GM10248 (cell line): ENCODE measurements at regions not wholly inside any gene's neighbourhood (a gene's known extent, or its start where the extent isn't known, plus 50 kb on each side); places are given as distances from the start of the nearest gene placed in this dataset.

Source experiments
- CTCF ChIA-PET: fragments of 300-600 bp; sonication (Branson Sonifier 250); formaldehyde crosslinking; extraction: SDS; loops from one replicate; lab custom pipeline; 2021; ENCODE audit warnings: antibody characterized with exemption; lab: Yijun Ruan, JAX
- POLR2A ChIA-PET: fragments of 350-650 bp; sonication (Branson Sonifier 250); formaldehyde crosslinking; extraction: SDS; loops from one replicate; lab custom pipeline; 2020; ENCODE audit warnings: antibody characterized with exemption; lab: Yijun Ruan, JAX
- DNase-seq: peaks from one replicate; pipeline ENCODE4 v3.0.0; 2012; ENCODE audit errors: extremely low spot score
- TF ChIP-seq, protein P1 (sequence below): IDR thresholded peaks from 2 replicates; pipeline ENCODE4 v1.5.1; 2012; ENCODE audit warnings: mild to moderate bottlenecking, low read depth; ENCODE audit errors: extremely low read depth, missing control alignments, control extremely low read depth

DNA sequence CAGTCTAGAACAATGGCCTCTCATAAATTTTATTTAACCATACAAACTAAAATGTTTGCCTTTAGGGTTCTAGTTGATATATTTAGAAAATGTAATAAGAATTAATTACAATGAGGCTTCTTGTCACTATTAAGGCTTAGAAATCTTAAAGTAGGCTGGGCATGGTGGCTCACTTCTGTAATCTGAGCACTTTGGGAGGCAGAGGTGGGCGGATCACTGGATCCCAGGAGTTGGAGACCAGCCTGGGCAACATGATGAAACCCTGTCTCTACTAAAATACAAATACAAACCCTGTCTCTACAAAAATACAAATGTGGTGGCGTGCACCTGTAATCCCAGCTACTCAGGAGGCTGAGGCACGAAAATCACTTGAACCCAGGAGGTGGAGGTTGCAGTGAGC is 99.0 kb upstream of the ADGRF1 start:
- TF ChIP-seq, protein P1, sequence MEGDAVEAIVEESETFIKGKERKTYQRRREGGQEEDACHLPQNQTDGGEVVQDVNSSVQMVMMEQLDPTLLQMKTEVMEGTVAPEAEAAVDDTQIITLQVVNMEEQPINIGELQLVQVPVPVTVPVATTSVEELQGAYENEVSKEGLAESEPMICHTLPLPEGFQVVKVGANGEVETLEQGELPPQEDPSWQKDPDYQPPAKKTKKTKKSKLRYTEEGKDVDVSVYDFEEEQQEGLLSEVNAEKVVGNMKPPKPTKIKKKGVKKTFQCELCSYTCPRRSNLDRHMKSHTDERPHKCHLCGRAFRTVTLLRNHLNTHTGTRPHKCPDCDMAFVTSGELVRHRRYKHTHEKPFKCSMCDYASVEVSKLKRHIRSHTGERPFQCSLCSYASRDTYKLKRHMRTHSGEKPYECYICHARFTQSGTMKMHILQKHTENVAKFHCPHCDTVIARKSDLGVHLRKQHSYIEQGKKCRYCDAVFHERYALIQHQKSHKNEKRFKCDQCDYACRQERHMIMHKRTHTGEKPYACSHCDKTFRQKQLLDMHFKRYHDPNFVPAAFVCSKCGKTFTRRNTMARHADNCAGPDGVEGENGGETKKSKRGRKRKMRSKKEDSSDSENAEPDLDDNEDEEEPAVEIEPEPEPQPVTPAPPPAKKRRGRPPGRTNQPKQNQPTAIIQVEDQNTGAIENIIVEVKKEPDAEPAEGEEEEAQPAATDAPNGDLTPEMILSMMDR: no peak
- ChIA-PET CTCF (interaction anchor here (1.5 kb wide), 1 partner anchor 31 kb away, joined by 4 read pairs; no protein-coding TSS in a partner anchor), POLR2A (no interaction called here)
- no peak for DNase-seq

DNA sequence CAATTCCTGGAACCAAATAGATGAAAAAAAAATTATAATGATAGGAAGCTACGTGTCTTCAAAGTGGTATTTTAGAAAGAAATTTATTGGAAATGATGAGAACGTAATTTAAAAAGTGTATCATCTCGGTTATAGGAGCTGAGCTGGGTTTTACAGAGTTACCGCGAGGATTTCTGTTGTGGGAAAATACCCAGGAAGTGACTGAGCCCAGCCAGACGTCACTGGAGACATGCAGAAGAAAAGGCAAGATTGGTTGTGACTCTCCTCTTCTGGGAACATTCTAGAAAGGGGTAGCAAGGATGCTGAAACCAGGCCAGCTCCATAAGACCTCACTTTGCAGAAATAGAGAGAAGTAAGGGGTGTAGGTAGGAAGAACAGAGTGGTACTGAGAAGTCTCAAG is 95.9 kb upstream of the ADGRF1 start:
- ChIA-PET CTCF (no interaction called here), POLR2A (no interaction called here)
- no peak for DNase-seq
- TF ChIP-seq, protein P1: no peak

DNA sequence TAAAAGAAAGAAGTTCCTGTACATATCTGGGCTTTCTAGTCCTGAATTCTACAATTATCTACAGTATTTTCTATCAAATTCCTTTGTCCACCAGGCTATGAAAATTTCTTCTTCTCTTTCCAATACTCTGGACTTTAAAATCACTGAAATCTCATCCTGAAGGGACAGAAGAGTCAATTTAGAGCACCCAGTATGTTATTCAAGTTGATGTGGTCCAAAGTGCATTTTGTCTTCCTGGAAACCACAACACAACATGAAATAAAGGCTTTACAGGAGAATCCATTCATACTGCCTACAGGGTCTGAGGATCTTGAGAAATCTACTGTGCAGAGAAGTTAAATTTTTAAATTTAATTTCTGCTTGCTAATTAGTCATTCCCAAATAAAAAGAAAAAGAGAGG is 94.9 kb upstream of the ADGRF1 start:
- POLR2A ChIA-PET: no interaction called here
- CTCF ChIA-PET: no interaction called here
- no peak for DNase-seq
- TF ChIP-seq, protein P1: no peak

DNA sequence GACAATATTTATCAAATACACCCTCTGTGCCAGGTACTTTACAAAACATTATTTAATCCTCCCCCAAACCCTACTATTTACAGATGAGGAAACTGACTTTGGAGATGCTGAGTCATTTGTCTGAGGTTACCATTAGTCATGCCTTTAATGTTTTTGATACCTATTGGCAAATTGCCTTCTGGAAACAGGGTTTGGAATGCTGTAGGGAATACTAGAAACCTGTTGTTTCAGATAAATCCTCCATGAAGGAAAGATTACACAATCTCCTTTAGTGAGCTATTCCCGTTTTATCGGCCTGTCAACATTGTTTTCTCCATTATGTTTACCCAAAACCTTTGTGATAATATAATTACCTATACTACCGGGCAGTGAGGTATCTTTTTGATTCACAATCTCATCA is 93.6 kb upstream of the ADGRF1 start:
- TF ChIP-seq, protein P1: no peak
- no peak for DNase-seq
- POLR2A ChIA-PET: no interaction called here
- CTCF ChIA-PET: no interaction called here

DNA sequence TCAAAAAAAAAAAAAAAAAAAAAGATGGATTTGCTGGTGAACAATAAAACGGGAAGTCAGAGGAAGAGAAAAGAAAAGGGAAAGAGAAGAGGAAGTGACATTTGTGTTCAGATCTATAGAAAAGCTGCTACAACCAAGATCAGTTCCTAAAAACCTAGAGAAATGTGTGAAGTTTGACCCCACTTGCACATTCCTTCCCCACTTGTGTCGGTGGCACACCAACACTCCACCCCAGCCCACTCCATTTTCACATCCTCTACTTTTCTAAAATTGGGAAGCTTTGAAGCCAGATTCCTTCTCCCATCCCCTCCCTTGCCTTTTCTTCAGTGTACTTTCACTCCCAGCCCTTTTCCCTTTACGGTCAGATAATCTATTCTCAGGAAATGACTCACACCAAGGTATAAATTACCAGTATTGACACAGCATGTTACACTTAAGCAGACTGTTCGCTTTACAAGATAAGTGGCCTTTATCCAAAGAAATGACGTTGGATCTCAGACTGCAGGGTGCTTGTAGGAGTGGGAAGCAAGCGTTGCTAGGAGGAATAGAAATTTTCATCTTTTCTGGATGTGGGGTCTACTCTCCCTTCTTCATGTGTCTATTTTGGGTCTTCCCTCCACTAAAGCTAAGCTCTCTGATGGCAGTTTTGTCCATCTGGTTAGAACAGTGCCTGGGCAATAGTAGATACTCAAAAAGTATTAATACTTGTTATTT is 92.5 kb upstream of the ADGRF1 start:
- ChIA-PET CTCF (no interaction called here), POLR2A (no interaction called here)
- no peak for DNase-seq
- TF ChIP-seq, protein P1: no peak

DNA sequence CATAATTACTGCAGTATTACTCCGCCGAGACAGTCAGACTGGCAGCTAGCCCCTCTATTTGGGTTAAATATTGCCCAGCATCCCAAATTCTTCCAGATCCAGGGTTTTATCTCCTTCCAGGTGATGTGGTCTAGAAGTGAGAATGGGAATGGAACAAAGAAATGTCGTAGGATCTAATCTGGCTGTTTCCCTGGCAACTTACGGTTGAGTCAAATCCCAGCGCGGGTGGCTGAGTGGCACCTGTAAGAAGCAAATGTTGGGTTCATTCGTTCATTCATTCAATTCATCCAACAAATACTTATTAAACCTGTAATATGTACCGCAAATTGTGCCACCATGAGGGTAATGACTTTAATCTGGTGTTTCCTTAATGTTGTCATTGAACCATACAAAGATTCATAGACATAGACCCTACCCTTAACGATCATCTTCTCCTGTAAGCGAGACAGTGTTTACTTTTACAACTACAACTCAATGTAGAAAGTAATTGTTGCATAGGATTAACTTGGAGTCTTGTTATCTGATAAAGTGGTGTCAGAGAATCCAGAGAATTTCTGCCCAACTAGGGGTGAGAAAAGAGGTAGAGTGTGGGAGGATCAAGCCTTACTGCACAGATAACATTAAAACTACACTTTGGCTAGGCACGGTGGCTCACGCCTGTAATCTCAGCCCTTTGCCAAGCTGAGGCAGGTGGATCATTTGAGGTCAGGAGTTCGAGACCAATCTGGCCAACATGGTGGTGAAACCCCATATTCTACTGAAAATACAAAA is 91.3 kb upstream of the ADGRF1 start:
- DNase-seq: no peak
- TF ChIP-seq, protein P1: no peak
- ChIA-PET POLR2A (no interaction called here), CTCF (no interaction called here)
